ENCODE measurements at regions not wholly inside any gene's neighbourhood (a gene's known extent, or its start where the extent isn't known, plus 50 kb on each side); places are given as distances from the start of the nearest gene placed in this dataset.

GRCh38 chr2:217271813-217272212 is 411.9 kb upstream of the TNP1 start:
- H3K27ac ChIP-seq (ENCODE audit: control insufficient read depth, insufficient read depth) = no peak overlapping the region
- peaks cover 3% of the 10 kb centered on the region; the same call in 2 of the 3 replicates for H3K9me3 ChIP-seq (replicated peaks; ENCODE audit: control insufficient read depth, insufficient read depth, low read length)
- no peaks in the 10 kb centered on the region; a peak in 1 of 4 replicates for H3K27me3 ChIP-seq (replicated peaks in 1 of 2; ENCODE audit: control insufficient read depth in 2 of 2, insufficient read depth in 2 of 2, low read length in 1 of 2)
- H3K4me2 ChIP-seq (ENCODE audit: control insufficient read depth, insufficient read depth) = no peak overlapping the region
- in situ Hi-C loops (cut with MboI) (no loop called here), intact Hi-C loops (cut with micrococcal nuclease; ENCODE audit: unreplicated experiment) (no loop called here)
- CTCF ChIA-PET = no interaction called here
- POLR2A ChIA-PET = no interaction called here
- H3K9ac ChIP-seq (ENCODE audit: control insufficient read depth, insufficient read depth, low read length) = no peak overlapping the region
- TF ChIP-seq SP1 (IDR thresholded peaks at IDR 0.05; ENCODE audit: low read depth, low read length) (no peak), PAX8 (IDR thresholded peaks at IDR 0.05) (no peak), NKRF (conservative IDR thresholded peaks at IDR 0.05) (no peak), CBX3 (IDR thresholded peaks at IDR 0.05; ENCODE audit: borderline replicate concordance, low read depth) (no peak), EP300 (IDR thresholded peaks at IDR 0.05; ENCODE audit: borderline replicate concordance in 1 of 2, control insufficient read depth in 1 of 2, low read depth in 2 of 2, low read length in 2 of 2) (no peak), SUZ12 (IDR thresholded peaks at IDR 0.05; ENCODE audit: unreplicated experiment) (no peak), RAD51 (IDR thresholded peaks at IDR 0.05) (no peak), ZNF207 (IDR thresholded peaks at IDR 0.05; ENCODE audit: borderline replicate concordance) (no peak), STAT3 (IDR thresholded peaks at IDR 0.05; ENCODE audit: low read depth, low read length) (no peak), RBBP5 (conservative IDR thresholded peaks at IDR 0.05) (no peak), BCL11A (IDR thresholded peaks at IDR 0.05; ENCODE audit: low read depth, low read length) (no peak)
- no peaks in the 10 kb centered on the region for H3K79me2 ChIP-seq (ENCODE audit: control insufficient read depth, insufficient read depth, low read length)
- no peak for ATAC-seq
- H4K20me1 ChIP-seq (ENCODE audit: control insufficient read depth, insufficient read depth) = no peaks in the 10 kb centered on the region
- no peak for FAIRE-seq
- no peak overlapping the region for H3K4me3 ChIP-seq
- BruUV-seq (replicated peaks) = no TSS peak
- no peaks in the 10 kb centered on the region for H3K4me1 ChIP-seq (ENCODE audit: control insufficient read depth, insufficient read depth, low read length)
- DNase-seq (ENCODE audit: low read depth, low spot score) = no peak
- SMC1A ChIA-PET (ENCODE audit: uncharacterized antibody, unreplicated experiment) = no interaction called here
- RAD21 ChIA-PET (ENCODE audit: unreplicated experiment) = no interaction called here
- H2AFZ ChIP-seq (ENCODE audit: control insufficient read depth, low read depth, low read length) = no peak overlapping the region
- 31% methylated on average over 3 of the region's 3 CpGs for WGBS (ENCODE audit: insufficient coverage, insufficient replicate concordance, low lambda C conversion rate, missing lambda C conversion rate)
- H3K36me3 ChIP-seq (ENCODE audit: control insufficient read depth in 2 of 2, insufficient read depth in 2 of 2, low read length in 1 of 2) = no peaks in the 10 kb centered on the region

Measured in GM12878 (cell line).